GM12872 (cell line): ENCODE measurements at regions not wholly inside any gene's neighbourhood (a gene's known extent, or its start where the extent isn't known, plus 50 kb on each side); places are given as distances from the start of the nearest gene placed in this dataset.

ENCODE experiments used
- CTCF ChIP-seq: IDR thresholded peaks from 3 replicates; pipeline ENCODE4 v1.5.1; 2011; ENCODE audit warnings: low read depth, mild to moderate bottlenecking, low read length, moderate library complexity; ENCODE audit not compliant: insufficient read depth

- no peak for TF ChIP-seq CTCF
Measured at GRCh38 chr7:67723591-67723990, 727.0 kb downstream of the TYW1 start.

GRCh38 chr7:67724435-67724834 lies 727.8 kb downstream of the TYW1 start:
- no peak for TF ChIP-seq CTCF

- no peak for TF ChIP-seq CTCF
Measured at GRCh38 chr7:67724955-67725354, 728.3 kb downstream of the TYW1 start.

- no peak for TF ChIP-seq CTCF
Measured at GRCh38 chr7:67725423-67725822, 728.8 kb downstream of the TYW1 start.

- no peak for TF ChIP-seq CTCF
Measured at GRCh38 chr7:67729771-67730170, 733.1 kb downstream of the TYW1 start.

GRCh38 chr7:67731704-67732103 lies 735.1 kb downstream of the TYW1 start:
- TF ChIP-seq CTCF = no peak

- no peak for TF ChIP-seq CTCF
Measured at GRCh38 chr7:67732898-67733297, 736.3 kb downstream of the TYW1 start.

GRCh38 chr7:67738145-67738544 lies 741.5 kb downstream of the TYW1 start:
- TF ChIP-seq CTCF = no peak
